ENCODE measurements at regions not wholly inside any gene's neighbourhood (a gene's known extent, or its start where the extent isn't known, plus 50 kb on each side); places are given as distances from the start of the nearest gene placed in this dataset.
"Not testable (repeated sequence)": the region's sequence is repeated elsewhere in the genome, so short reads cannot be mapped to it uniquely, and the experiment has no call there.

DNA sequence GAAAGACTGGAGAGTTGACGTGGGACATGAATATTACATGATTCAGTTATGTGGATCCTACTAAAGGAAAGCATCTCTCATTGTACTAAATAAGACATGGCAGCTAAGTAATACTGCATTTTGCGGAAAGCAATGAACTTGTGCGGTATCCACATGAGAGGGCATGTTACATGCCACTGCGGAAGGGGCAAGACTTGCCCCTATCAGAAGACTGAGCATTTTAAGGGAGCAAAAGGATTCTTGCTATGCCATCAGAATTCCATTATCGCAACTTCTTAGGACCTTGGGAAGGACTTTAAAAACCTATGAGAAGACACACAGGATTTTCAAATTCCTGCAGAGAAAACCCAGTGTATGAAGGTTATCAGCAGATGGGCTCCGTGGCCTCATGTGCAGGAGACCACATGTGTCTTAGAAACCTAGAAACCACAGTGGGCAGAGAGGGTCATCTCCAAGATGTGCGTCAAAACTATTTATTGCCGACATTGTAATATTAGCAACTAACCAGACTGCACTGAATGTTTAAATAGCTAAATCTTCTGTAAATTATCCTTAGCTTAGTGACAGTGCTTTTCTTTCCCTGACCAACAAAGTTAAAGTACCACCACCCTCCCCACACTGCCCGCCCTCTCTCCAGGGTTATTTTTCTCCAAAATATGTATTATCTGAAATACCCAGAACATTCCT lies 457.7 kb downstream of the ICE1 start:
- TF ChIP-seq, protein P1, sequence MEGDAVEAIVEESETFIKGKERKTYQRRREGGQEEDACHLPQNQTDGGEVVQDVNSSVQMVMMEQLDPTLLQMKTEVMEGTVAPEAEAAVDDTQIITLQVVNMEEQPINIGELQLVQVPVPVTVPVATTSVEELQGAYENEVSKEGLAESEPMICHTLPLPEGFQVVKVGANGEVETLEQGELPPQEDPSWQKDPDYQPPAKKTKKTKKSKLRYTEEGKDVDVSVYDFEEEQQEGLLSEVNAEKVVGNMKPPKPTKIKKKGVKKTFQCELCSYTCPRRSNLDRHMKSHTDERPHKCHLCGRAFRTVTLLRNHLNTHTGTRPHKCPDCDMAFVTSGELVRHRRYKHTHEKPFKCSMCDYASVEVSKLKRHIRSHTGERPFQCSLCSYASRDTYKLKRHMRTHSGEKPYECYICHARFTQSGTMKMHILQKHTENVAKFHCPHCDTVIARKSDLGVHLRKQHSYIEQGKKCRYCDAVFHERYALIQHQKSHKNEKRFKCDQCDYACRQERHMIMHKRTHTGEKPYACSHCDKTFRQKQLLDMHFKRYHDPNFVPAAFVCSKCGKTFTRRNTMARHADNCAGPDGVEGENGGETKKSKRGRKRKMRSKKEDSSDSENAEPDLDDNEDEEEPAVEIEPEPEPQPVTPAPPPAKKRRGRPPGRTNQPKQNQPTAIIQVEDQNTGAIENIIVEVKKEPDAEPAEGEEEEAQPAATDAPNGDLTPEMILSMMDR (IDR thresholded peaks at IDR 0.05; ENCODE audit: insufficient read depth, low read depth, low read length, missing control alignments): no peak
- no peak overlapping the region for H3K4me3 ChIP-seq (ENCODE audit: low read depth, low read length)
- DNase-seq (ENCODE audit: low read depth): no peak

DNA sequence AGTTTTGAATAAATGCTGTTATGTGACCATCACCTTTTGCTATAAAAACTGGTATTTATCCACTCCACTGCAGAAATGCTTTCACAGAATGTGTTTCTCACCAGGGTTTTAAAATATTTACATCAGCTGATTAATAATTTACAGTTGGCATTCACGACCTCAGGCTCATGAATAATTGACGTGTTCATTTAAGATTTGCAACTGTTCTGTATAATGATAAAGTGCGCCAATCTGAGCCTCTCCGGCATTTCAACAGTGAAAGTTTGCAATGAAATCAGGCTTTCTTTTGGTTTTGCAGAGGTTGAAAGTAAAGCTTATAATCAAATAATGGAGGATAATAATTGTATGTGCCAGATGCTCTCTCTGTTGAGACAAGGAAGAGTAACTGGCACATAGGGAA lies 434.9 kb downstream of the ICE1 start:
- DNase-seq (ENCODE audit: low read depth): no peak
- no peak overlapping the region for H3K4me3 ChIP-seq (ENCODE audit: low read depth, low read length)
- TF ChIP-seq, protein P1 (IDR thresholded peaks at IDR 0.05; ENCODE audit: insufficient read depth, low read depth, low read length, missing control alignments): no peak

DNA sequence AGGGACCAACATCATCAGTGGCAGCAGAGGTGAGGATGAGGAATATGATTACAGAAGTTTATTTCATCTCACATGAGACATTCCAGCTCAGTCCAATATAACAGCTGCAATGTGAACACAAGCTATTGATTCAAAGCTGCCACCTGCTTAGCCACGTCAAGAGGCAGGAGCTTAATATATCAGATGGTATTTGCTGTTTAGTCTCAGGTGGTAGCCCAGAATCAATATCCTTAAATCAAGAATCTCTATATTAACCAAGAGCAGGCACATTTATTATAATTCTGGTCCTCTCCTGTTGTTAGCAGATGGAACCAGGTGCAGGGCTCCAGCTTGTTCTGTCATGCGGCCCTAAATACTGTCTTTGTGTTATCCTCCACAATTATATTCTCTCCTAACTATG lies 431.6 kb downstream of the ICE1 start:
- DNase-seq (ENCODE audit: low read depth): no peak
- TF ChIP-seq, protein P1 (IDR thresholded peaks at IDR 0.05; ENCODE audit: insufficient read depth, low read depth, low read length, missing control alignments): no peak
- no peak overlapping the region for H3K4me3 ChIP-seq (ENCODE audit: low read depth, low read length)

DNA sequence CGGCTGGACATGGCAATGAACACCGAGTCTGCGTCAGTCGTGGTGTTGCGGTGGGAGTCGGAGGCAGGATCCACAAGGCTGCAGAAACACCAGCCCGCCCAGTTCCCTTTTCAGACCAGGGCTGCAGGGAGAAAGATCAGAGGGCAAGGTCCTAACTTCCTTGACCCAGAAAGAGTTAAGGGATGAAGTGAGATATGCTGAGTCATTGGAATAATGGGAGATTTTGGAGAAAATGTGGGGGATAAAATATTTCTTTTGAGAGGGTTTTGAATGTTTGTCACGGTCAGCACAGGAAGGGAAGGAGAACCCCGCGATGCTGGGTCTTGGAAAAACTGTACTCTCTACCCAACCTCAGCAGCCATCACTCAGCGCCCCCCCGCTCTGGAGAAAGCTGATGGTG lies 416.0 kb downstream of the ICE1 start:
- TF ChIP-seq, protein P1 (IDR thresholded peaks at IDR 0.05; ENCODE audit: insufficient read depth, low read depth, low read length, missing control alignments): no peak
- DNase-seq (ENCODE audit: low read depth): no peak
- no peak overlapping the region for H3K4me3 ChIP-seq (ENCODE audit: low read depth, low read length)

DNA sequence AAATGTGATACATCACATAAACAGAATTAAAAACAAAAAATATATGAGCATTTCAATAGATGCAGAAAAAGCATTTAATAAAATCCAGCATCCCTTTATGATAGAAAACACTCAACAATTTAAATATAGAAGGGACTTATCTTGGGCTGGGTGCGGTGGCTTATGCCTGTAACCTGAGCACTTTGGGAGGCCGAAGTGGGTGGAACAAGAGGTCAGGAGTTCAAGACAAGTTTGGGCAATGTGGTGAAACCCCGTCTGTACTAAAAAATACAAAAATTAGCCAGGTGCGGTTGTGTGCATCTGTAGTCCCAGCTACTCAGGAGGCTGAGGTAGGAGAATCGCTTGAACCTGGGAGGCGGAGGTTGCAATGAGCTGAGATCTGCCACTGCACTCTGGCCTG lies 409.1 kb downstream of the ICE1 start:
- not testable (repeated sequence) for H3K4me3 ChIP-seq (ENCODE audit: low read depth, low read length); DNase-seq (ENCODE audit: low read depth)

DNA sequence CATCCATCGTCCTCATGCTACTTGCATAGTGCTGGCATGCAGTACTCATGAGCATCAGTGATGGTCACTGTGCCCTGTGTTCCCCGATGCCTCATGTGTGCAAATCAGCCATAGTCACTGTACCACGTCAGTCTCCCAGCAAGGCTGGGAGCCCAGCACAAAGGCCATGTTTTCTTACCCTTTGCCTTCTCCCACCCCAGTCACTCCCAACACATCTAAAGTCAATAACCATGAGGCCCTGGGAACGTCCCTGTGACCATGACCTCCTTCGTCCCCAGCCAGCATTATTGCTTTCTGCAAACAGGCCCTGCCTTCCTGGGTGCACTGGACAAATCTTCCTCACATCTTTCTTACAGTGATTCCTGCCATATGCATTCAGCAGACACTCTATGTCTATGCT lies 406.1 kb downstream of the ICE1 start:
- TF ChIP-seq, protein P1 (IDR thresholded peaks at IDR 0.05; ENCODE audit: insufficient read depth, low read depth, low read length, missing control alignments): no peak
- DNase-seq (ENCODE audit: low read depth): no peak
- H3K4me3 ChIP-seq (ENCODE audit: low read depth, low read length): no peak overlapping the region

DNA sequence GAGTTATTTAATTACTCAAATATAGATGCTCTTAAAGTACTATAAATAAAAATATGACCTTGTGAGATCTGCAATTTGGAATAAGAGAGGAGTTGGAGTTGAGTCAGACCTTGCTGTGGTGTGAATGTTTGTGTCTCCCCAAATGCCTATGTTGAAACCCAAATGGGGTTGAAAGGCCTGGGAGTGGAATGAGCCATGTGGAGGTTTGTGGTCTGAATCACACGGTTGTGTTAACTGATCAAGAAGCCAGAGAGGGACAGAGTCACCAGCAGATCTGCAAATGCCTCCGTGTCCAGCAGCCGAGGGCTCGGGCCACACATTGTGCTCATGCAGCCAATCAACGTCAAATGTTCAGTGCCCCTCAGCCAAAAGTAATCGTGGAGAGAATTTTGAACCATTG lies 404.4 kb downstream of the ICE1 start:
- TF ChIP-seq, protein P1 (IDR thresholded peaks at IDR 0.05; ENCODE audit: insufficient read depth, low read depth, low read length, missing control alignments): no peak
- no peak for DNase-seq (ENCODE audit: low read depth)
- no peak overlapping the region for H3K4me3 ChIP-seq (ENCODE audit: low read depth, low read length)
